Vagina (tissue), 2 donors: ENCODE measurements at regions not wholly inside any gene's neighbourhood (a gene's known extent, or its start where the extent isn't known, plus 50 kb on each side); places are given as distances from the start of the nearest gene placed in this dataset.

Experiments used
- CTCF ChIP-seq, 3 experiments: fragments of 450-650 bp in 2 of 3; fragments of 200-600 bp in 1 of 3; sonication (generic) in 1 of 3; IDR thresholded peaks; one replicate each; pipeline ENCODE4 v1.5.1; 2017 to 2019; ENCODE audit warnings: antibody characterized with exemption in 3 of 3, mild to moderate bottlenecking in 2 of 3, moderate library complexity in 2 of 3
- POLR2A ChIP-seq, 2 donors: fragments of 450-650 bp; IDR thresholded peaks; one replicate each; pipeline ENCODE4 v1.6.1; 2017; ENCODE audit warnings: antibody characterized with exemption in 2 of 2, mild to moderate bottlenecking in 2 of 2, moderate library complexity in 2 of 2
- POLR2AphosphoS5 ChIP-seq, 2 donors: sonication (generic); formaldehyde crosslinking; IDR thresholded peaks; one replicate each; pipeline ENCODE4 v1.9.0; 2017; ENCODE audit warnings: antibody characterized with exemption in 2 of 2, mild to moderate bottlenecking in 2 of 2, low read depth in 1 of 2; ENCODE audit not compliant: insufficient read depth in 1 of 2

GRCh38 chr2:236947294-236947693 lies 138.4 kb upstream of the COPS8 start:
- TF ChIP-seq CTCF (IDR thresholded peaks at IDR 0.05) = no peak
- no peak for TF ChIP-seq POLR2A (IDR thresholded peaks at IDR 0.05)
- no peak for TF ChIP-seq POLR2AphosphoS5 (IDR thresholded peaks at IDR 0.05; ENCODE audit: insufficient read depth in 1 of 2, low read depth in 1 of 2)
